ENCODE measurements at regions not wholly inside any gene's neighbourhood (a gene's known extent, or its start where the extent isn't known, plus 50 kb on each side); places are given as distances from the start of the nearest gene placed in this dataset.

GRCh38 chr5:152488869-152489268, 83.8 kb upstream of the NMUR2 start:
- no peak for FAIRE-seq
- TF ChIP-seq POLR2AphosphoS5 (IDR thresholded peaks at IDR 0.05; ENCODE audit: low read depth, low read length) (no peak), TAF1 (IDR thresholded peaks at IDR 0.05; ENCODE audit: borderline replicate concordance, low read depth, low read length) (no peak), POLR2A (IDR thresholded peaks at IDR 0.05; ENCODE audit: low read depth, low read length) (no peak)
- no peak for DNase-seq (ENCODE audit: insufficient read length)

GRCh38 chr5:152499814-152500535, 94.9 kb upstream of the NMUR2 start:
- DNase-seq (ENCODE audit: insufficient read length) (no peak), FAIRE-seq (no peak)
- no peak for TF ChIP-seq TAF1 (IDR thresholded peaks at IDR 0.05; ENCODE audit: borderline replicate concordance, low read depth, low read length)

- FAIRE-seq (no peak), DNase-seq (ENCODE audit: insufficient read length) (no peak)
- TF ChIP-seq POLR2AphosphoS5 (IDR thresholded peaks at IDR 0.05; ENCODE audit: low read depth, low read length): no peak
These were observed 96.2 kb upstream of the NMUR2 start for GRCh38 chr5:152501294-152501693.

- DNase-seq (ENCODE audit: insufficient read length) (no peak), FAIRE-seq (no peak)
- TF ChIP-seq POLR2A (IDR thresholded peaks at IDR 0.05; ENCODE audit: low read depth, low read length): no peak
- TF ChIP-seq POLR2AphosphoS5 (IDR thresholded peaks at IDR 0.05; ENCODE audit: low read depth, low read length): no peak
- TF ChIP-seq TAF1 (IDR thresholded peaks at IDR 0.05; ENCODE audit: borderline replicate concordance, low read depth, low read length): no peak
These were observed 98.1 kb upstream of the NMUR2 start for GRCh38 chr5:152503206-152503605.

GRCh38 chr5:152505442-152506042, 100.5 kb upstream of the NMUR2 start:
- FAIRE-seq (peak; percentile 86), DNase-seq (ENCODE audit: insufficient read length) (no peak)
- no peak for TF ChIP-seq POLR2AphosphoS5 (IDR thresholded peaks at IDR 0.05; ENCODE audit: low read depth, low read length)

GRCh38 chr5:152511120-152511519, 106.0 kb upstream of the NMUR2 start:
- FAIRE-seq: no peak
- TF ChIP-seq POLR2A (IDR thresholded peaks at IDR 0.05; ENCODE audit: low read depth, low read length) (no peak), POLR2AphosphoS5 (IDR thresholded peaks at IDR 0.05; ENCODE audit: low read depth, low read length) (no peak), TAF1 (IDR thresholded peaks at IDR 0.05; ENCODE audit: borderline replicate concordance, low read depth, low read length) (no peak)
- DNase-seq (ENCODE audit: insufficient read length): no peak

- no peak for TF ChIP-seq POLR2AphosphoS5 (IDR thresholded peaks at IDR 0.05; ENCODE audit: low read depth, low read length)
- TF ChIP-seq POLR2A (IDR thresholded peaks at IDR 0.05; ENCODE audit: low read depth, low read length): no peak
- no peak for TF ChIP-seq TAF1 (IDR thresholded peaks at IDR 0.05; ENCODE audit: borderline replicate concordance, low read depth, low read length)
- DNase-seq (ENCODE audit: insufficient read length) (no peak), FAIRE-seq (no peak)
These were observed 106.6 kb upstream of the NMUR2 start for GRCh38 chr5:152511531-152512132.

- no peak for DNase-seq (ENCODE audit: insufficient read length)
- TF ChIP-seq POLR2AphosphoS5 (IDR thresholded peaks at IDR 0.05; ENCODE audit: low read depth, low read length) (no peak), TAF1 (IDR thresholded peaks at IDR 0.05; ENCODE audit: borderline replicate concordance, low read depth, low read length) (no peak), POLR2A (IDR thresholded peaks at IDR 0.05; ENCODE audit: low read depth, low read length) (no peak)
- FAIRE-seq: no peak
These were observed 109.8 kb upstream of the NMUR2 start for GRCh38 chr5:152514827-152515397.

- TF ChIP-seq POLR2A (IDR thresholded peaks at IDR 0.05; ENCODE audit: low read depth, low read length) (no peak), POLR2AphosphoS5 (IDR thresholded peaks at IDR 0.05; ENCODE audit: low read depth, low read length) (no peak), TAF1 (IDR thresholded peaks at IDR 0.05; ENCODE audit: borderline replicate concordance, low read depth, low read length) (no peak)
- no peak for DNase-seq (ENCODE audit: insufficient read length)
- FAIRE-seq: no peak
These were observed 118.9 kb upstream of the NMUR2 start for GRCh38 chr5:152523964-152524363.

GRCh38 chr5:152527358-152528052, 122.4 kb upstream of the NMUR2 start:
- TF ChIP-seq POLR2AphosphoS5 (IDR thresholded peaks at IDR 0.05; ENCODE audit: low read depth, low read length): no peak
- no peak for TF ChIP-seq TAF1 (IDR thresholded peaks at IDR 0.05; ENCODE audit: borderline replicate concordance, low read depth, low read length)
- no peak for TF ChIP-seq POLR2A (IDR thresholded peaks at IDR 0.05; ENCODE audit: low read depth, low read length)
- FAIRE-seq (peak; percentile 80), DNase-seq (ENCODE audit: insufficient read length) (no peak)

GRCh38 chr5:152529440-152529839, 124.4 kb upstream of the NMUR2 start:
- DNase-seq (ENCODE audit: insufficient read length): no peak
- no peak for FAIRE-seq
- TF ChIP-seq POLR2A (IDR thresholded peaks at IDR 0.05; ENCODE audit: low read depth, low read length) (no peak), TAF1 (IDR thresholded peaks at IDR 0.05; ENCODE audit: borderline replicate concordance, low read depth, low read length) (no peak), POLR2AphosphoS5 (IDR thresholded peaks at IDR 0.05; ENCODE audit: low read depth, low read length) (no peak)
